Right lobe of liver (tissue), 4 donors: ENCODE measurements at regions not wholly inside any gene's neighbourhood (a gene's known extent, or its start where the extent isn't known, plus 50 kb on each side); places are given as distances from the start of the nearest gene placed in this dataset.

Experiments
- POLR2A ChIP-seq: fragments of 450-650 bp; IDR thresholded peaks from one replicate; pipeline ENCODE4 v1.6.1; 2017; ENCODE audit warnings: antibody characterized with exemption, mild to moderate bottlenecking
- TF ChIP-seq, protein P1 (sequence below), 4 donors: fragments of 200-600 bp in 3 of 4; fragments of 450-650 bp in 1 of 4; IDR thresholded peaks; one replicate each; pipeline versions ENCODE4 v1.5.1 to v1.8.0; 2016 to 2022; ENCODE audit warnings: antibody characterized with exemption in 4 of 4, mild to moderate bottlenecking in 2 of 4
- donor health status: DM: no; HTN: no; CAD: no.
- donor health status: DM: no; HTN: no; CAD: no.
- donor health status: DM: no; HTN: yes; CAD: no.

- TF ChIP-seq, protein P1, sequence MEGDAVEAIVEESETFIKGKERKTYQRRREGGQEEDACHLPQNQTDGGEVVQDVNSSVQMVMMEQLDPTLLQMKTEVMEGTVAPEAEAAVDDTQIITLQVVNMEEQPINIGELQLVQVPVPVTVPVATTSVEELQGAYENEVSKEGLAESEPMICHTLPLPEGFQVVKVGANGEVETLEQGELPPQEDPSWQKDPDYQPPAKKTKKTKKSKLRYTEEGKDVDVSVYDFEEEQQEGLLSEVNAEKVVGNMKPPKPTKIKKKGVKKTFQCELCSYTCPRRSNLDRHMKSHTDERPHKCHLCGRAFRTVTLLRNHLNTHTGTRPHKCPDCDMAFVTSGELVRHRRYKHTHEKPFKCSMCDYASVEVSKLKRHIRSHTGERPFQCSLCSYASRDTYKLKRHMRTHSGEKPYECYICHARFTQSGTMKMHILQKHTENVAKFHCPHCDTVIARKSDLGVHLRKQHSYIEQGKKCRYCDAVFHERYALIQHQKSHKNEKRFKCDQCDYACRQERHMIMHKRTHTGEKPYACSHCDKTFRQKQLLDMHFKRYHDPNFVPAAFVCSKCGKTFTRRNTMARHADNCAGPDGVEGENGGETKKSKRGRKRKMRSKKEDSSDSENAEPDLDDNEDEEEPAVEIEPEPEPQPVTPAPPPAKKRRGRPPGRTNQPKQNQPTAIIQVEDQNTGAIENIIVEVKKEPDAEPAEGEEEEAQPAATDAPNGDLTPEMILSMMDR (IDR thresholded peaks at IDR 0.05), result no peak
- no peak for TF ChIP-seq POLR2A
Measured at GRCh38 chr15:79535536-79535935, 103.4 kb downstream of the MINAR1 start.
